Panc1 (cell line): ENCODE measurements at regions not wholly inside any gene's neighbourhood (a gene's known extent, or its start where the extent isn't known, plus 50 kb on each side); places are given as distances from the start of the nearest gene placed in this dataset.

Experiments used
- ATAC-seq: fragments of 200-7000 bp; cut with Tn5 transposase; 2 replicates; pipeline ENCODE4 v1.9.1; 2020; ENCODE audit warnings: mild to moderate bottlenecking, moderate library complexity
- BruUV-seq: library from RNA; stranded (reverse); fragments of 400-500 nt; replicated peaks from 2 replicates; lab custom pipeline; 2021; lab: Mats Ljungman, UMichigan
- CTCF ChIA-PET: fragments of 300-600 bp; sonication (Branson Sonifier 250); formaldehyde crosslinking; loops from one replicate; lab custom pipeline; 2022; ENCODE audit warnings: antibody characterized with exemption; lab: Charles Lee
- POLR2A ChIA-PET: fragments of 300-600 bp; sonication (Branson Sonifier 250); formaldehyde crosslinking; loops from one replicate; lab custom pipeline; 2022; ENCODE audit warnings: antibody characterized with exemption; lab: Charles Lee
- DNase-seq: peaks from one replicate; pipeline ENCODE4 v3.0.0-alpha.2; 2010; ENCODE audit warnings: low read depth, low spot score
- H3K27ac ChIP-seq: 2 replicates; pipeline ENCODE4 v1.5.1; 2011; ENCODE audit warnings: mild to moderate bottlenecking, low read length, inconsistent platforms
- H3K27me3 ChIP-seq: fragments of 200-500 bp; sonication (Bioruptor generic); 2 replicates; pipeline ENCODE4 v1.6.0; 2014; ENCODE audit warnings: low read length, inconsistent platforms; ENCODE audit not compliant: control insufficient read depth, insufficient read depth
- H3K36me3 ChIP-seq: fragments of 200-500 bp; sonication (Bioruptor generic); 2 replicates; pipeline ENCODE4 v1.5.1; 2014; ENCODE audit warnings: inconsistent platforms, mild to moderate bottlenecking, low read length, moderate library complexity; ENCODE audit not compliant: control insufficient read depth, insufficient read depth
- H3K4me1 ChIP-seq: 2 replicates; pipeline ENCODE4 v1.5.1; 2011; ENCODE audit warnings: inconsistent platforms, mild to moderate bottlenecking, low read length, moderate library complexity; ENCODE audit not compliant: control insufficient read depth, insufficient read depth
- H3K4me3 ChIP-seq, 2 experiments: 2 replicates each; pipeline ENCODE4 v1.5.1; 2011 to 2012; ENCODE audit warnings: low read depth in 2 of 2, low read length in 2 of 2, mild to moderate bottlenecking in 2 of 2, inconsistent platforms in 1 of 2, moderate library complexity in 1 of 2
- H3K9me3 ChIP-seq: fragments of 200-500 bp; sonication (Bioruptor generic); 2 replicates; pipeline ENCODE4 v1.5.1; 2014; ENCODE audit warnings: low read depth, mild to moderate bottlenecking, inconsistent platforms, low read length, moderate library complexity; ENCODE audit not compliant: control insufficient read depth, insufficient read depth
- POLR2AphosphoS5 ChIP-seq: IDR thresholded peaks from 2 replicates; pipeline ENCODE4 v1.6.1; 2012; ENCODE audit warnings: mild to moderate bottlenecking, low read depth, low read length, moderate library complexity
- SIN3A ChIP-seq: IDR thresholded peaks from 2 replicates; pipeline ENCODE4 v1.6.1; 2012; ENCODE audit warnings: low read depth, mild to moderate bottlenecking, low read length, moderate library complexity, borderline replicate concordance; ENCODE audit not compliant: insufficient read depth
- TCF7L2 ChIP-seq: IDR thresholded peaks from 2 replicates; pipeline ENCODE4 v1.6.1; 2011; ENCODE audit warnings: mild to moderate bottlenecking, low read depth, low read length, inconsistent platforms
- in situ Hi-C: cut with HindIII; loops from 2 replicates; pipeline ENCODE4 v1.10.0; 2016; ENCODE audit warnings: low sequenced_read_pairs, low pct_unique_long_range_greater_than_20kb
- intact Hi-C: fragments of 100-400 bp; cut with micrococcal nuclease; formaldehyde crosslinking; loops from one replicate; pipeline ENCODE4 v1.10.0; 2022; ENCODE audit not compliant: unreplicated experiment
- TF ChIP-seq, protein P1 (sequence below), 2 experiments: IDR thresholded peaks; 2 replicates each; pipeline ENCODE4 v1.6.1; 2011 to 2012; ENCODE audit warnings: low read depth in 2 of 2, control low read depth in 1 of 2, low read length in 1 of 2, mild to moderate bottlenecking in 1 of 2, moderate library complexity in 1 of 2; ENCODE audit not compliant: insufficient read depth in 1 of 2
- TF ChIP-seq, protein P2 (sequence below): fragments of 450-650 bp; IDR thresholded peaks from 2 replicates; pipeline ENCODE4 v1.5.1; 2017; ENCODE audit warnings: mild to moderate bottlenecking

DNA sequence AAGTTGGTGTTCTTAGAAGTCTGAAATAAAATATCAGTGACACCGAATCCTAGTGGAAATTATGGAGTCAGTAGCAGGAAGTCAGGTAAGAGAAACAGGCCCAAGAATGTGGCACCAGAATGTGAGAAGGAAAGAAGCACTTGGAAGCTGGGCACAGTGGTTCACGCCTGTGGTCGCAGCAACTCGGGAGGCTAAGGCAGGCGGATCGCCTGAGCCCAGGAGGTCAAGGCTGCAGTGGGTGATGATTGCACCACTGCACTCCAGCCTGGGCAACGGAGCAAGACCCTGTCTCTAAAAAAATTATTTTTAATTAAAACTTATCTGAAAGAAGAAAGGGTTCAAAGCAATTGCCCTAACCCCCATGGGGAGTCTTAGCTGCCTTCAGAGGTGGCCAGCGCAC is 268.3 kb upstream of the SALL3 start:
- POLR2A ChIA-PET, result no interaction called here

DNA sequence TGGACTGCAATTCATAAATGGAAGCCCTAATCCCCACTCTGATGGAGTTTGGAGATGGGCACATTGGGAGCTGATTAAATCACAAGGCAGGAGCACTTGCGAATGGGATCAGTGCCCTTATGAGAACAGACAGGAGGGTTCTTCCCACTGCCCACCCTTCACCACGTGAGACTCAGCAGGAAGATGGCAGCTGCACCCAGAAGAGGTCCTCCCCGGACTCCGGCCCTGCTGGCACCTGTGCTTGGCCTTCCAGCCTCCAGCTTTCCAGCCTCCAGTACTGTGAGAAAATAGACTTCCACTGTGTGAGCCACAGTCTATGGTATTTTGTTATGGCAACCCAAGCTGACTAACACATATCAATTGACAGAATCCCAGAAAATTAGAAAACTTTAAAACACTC is 267.6 kb upstream of the SALL3 start:
- no TSS peak for BruUV-seq
- Histone ChIP-seq H3K36me3 (no peaks in the 10 kb centered on the region), H3K4me1 (no peaks in the 10 kb centered on the region), H3K9me3 (peaks cover 8% of the 10 kb centered on the region; the same call in 1 of the 2 replicates), H3K27me3 (peaks cover 35% of the 10 kb centered on the region), H3K27ac (no peak overlapping the region), H3K4me3 (no peak overlapping the region)
- DNase-seq (no peak), ATAC-seq (no peak)
- in situ Hi-C loops (no loop called here), intact Hi-C loops (no loop called here)
- TF ChIP-seq TCF7L2, result no peak
- no peak for TF ChIP-seq POLR2AphosphoS5
- TF ChIP-seq, protein P1, sequence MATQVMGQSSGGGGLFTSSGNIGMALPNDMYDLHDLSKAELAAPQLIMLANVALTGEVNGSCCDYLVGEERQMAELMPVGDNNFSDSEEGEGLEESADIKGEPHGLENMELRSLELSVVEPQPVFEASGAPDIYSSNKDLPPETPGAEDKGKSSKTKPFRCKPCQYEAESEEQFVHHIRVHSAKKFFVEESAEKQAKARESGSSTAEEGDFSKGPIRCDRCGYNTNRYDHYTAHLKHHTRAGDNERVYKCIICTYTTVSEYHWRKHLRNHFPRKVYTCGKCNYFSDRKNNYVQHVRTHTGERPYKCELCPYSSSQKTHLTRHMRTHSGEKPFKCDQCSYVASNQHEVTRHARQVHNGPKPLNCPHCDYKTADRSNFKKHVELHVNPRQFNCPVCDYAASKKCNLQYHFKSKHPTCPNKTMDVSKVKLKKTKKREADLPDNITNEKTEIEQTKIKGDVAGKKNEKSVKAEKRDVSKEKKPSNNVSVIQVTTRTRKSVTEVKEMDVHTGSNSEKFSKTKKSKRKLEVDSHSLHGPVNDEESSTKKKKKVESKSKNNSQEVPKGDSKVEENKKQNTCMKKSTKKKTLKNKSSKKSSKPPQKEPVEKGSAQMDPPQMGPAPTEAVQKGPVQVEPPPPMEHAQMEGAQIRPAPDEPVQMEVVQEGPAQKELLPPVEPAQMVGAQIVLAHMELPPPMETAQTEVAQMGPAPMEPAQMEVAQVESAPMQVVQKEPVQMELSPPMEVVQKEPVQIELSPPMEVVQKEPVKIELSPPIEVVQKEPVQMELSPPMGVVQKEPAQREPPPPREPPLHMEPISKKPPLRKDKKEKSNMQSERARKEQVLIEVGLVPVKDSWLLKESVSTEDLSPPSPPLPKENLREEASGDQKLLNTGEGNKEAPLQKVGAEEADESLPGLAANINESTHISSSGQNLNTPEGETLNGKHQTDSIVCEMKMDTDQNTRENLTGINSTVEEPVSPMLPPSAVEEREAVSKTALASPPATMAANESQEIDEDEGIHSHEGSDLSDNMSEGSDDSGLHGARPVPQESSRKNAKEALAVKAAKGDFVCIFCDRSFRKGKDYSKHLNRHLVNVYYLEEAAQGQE (IDR thresholded peaks at IDR 0.05; ENCODE audit: insufficient read depth in 1 of 2, low read depth in 2 of 2, low read length in 1 of 2), result no peak
- TF ChIP-seq SIN3A, result no peak
- TF ChIP-seq, protein P2, sequence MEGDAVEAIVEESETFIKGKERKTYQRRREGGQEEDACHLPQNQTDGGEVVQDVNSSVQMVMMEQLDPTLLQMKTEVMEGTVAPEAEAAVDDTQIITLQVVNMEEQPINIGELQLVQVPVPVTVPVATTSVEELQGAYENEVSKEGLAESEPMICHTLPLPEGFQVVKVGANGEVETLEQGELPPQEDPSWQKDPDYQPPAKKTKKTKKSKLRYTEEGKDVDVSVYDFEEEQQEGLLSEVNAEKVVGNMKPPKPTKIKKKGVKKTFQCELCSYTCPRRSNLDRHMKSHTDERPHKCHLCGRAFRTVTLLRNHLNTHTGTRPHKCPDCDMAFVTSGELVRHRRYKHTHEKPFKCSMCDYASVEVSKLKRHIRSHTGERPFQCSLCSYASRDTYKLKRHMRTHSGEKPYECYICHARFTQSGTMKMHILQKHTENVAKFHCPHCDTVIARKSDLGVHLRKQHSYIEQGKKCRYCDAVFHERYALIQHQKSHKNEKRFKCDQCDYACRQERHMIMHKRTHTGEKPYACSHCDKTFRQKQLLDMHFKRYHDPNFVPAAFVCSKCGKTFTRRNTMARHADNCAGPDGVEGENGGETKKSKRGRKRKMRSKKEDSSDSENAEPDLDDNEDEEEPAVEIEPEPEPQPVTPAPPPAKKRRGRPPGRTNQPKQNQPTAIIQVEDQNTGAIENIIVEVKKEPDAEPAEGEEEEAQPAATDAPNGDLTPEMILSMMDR, result no peak
- POLR2A ChIA-PET, result no interaction called here
- CTCF ChIA-PET, result no interaction called here

More for the DNA sequence above, 268.3 kb upstream of the SALL3 start:
- in situ Hi-C loops, result no loop called here
- H3K4me3 ChIP-seq, result no peak overlapping the region
- DNase-seq (no peak), ATAC-seq (no peak)
- TF ChIP-seq, protein P1 (IDR thresholded peaks at IDR 0.05; ENCODE audit: insufficient read depth in 1 of 2, low read depth in 2 of 2, low read length in 1 of 2), result no peak
- no peak for TF ChIP-seq TCF7L2
- H3K4me1 ChIP-seq, result no peaks in the 10 kb centered on the region
- H3K36me3 ChIP-seq, result no peaks in the 10 kb centered on the region
- CTCF ChIA-PET, result no interaction called here
- BruUV-seq, result no TSS peak
- peaks cover 35% of the 10 kb centered on the region for H3K27me3 ChIP-seq
- H3K9me3 ChIP-seq, result peaks cover 8% of the 10 kb centered on the region; the same call in 1 of the 2 replicates
- no peak overlapping the region for H3K27ac ChIP-seq
- intact Hi-C loops, result no loop called here
